ENCODE measurements at regions not wholly inside any gene's neighbourhood (a gene's known extent, or its start where the extent isn't known, plus 50 kb on each side); places are given as distances from the start of the nearest gene placed in this dataset.
A peak's percentile ranks its signal among the peaks of the same experiment; 100 is the strongest.
"Not testable (repeated sequence)": the region's sequence is repeated elsewhere in the genome, so short reads cannot be mapped to it uniquely, and the experiment has no call there.

- DNase-seq, result no peak
Measured at GRCh38 chr14:29982171-29982570, 54.5 kb upstream of the PRKD1 start.

DNA sequence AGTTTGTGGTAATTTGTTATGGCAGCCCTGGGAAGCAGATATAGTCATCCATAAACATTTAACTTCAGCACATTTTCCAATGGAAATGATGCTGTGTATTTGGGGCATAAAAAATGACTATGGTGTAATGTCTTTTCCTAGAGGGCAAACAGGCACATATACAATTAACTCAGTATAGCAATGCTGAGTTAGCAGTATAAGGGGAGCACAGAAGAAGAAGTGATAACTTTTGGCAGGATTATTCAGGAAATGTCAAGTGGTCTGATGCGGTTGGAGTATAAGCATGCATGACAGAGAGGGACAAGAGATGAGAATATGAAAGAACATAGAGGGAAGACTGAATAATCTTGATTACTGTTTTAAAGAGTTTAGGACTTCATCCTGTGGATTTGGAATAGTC is 55.3 kb upstream of the PRKD1 start:
- no peak for DNase-seq

GRCh38 chr14:29990344-29990857 is 62.8 kb upstream of the PRKD1 start:
- not testable (repeated sequence) for DNase-seq

GRCh38 chr14:29990993-29991392 is 63.3 kb upstream of the PRKD1 start:
- DNase-seq, result no peak

DNA sequence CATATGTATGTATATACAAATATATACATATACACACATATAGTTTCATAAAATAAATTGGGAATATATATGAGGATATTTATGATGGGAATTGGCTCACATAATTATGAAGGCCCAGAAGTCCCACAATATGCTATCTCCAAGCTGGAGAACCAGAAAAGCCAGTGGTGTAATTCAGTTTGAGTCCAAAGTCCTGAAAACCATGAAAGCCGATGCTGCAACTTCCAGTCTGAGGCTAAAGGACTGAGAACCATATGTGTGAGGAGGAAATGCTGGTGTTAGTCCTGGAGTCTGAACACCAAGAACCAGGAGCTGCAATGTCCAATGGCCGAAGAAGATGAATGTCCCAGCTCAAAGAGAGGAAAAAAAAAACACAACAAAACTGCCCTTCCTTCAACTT is 65.5 kb upstream of the PRKD1 start:
- DNase-seq, result no peak

- no peak for DNase-seq
Measured at GRCh38 chr14:29999013-29999539, 71.4 kb upstream of the PRKD1 start.

DNA sequence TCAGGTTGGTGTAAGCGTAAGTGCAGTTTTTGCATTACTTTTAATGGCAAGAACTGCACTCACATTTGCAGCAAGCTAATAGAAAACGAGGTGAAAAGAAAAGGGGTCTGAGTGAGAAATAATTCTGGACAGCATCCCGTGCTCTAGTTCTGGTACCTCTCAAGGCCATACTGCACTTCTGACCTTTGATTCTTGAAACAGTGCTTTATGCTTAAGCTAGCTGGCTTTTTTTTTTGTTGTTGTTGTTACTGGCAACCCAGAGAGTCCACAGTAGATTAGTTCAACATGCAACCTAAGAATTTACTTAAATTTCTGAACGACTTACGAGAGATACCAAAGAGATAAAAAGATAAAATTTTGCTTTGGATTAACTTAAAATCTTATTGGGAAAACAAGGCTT is 75.2 kb upstream of the PRKD1 start:
- no peak for DNase-seq

- peak; percentile 72 for DNase-seq
Measured at GRCh38 chr14:30005114-30005808, 77.6 kb upstream of the PRKD1 start.

DNA sequence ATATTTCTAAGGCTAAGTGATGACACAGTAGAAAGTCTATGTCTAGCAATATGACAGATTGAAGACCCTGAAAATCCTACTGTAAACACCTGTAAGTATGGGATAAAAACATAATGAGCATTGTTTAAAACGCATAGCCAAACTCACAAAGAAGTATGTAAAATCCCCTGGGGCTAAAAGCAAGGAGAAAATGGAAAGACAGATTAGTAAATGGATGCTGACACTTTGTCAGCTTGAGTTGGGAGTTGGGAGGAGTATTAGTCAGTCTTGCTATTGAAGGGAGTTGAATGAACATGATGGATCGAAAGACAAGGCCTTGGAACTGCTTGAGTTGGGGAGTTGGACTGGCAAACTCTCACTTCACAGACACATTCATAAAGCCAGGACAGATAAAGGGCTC is 79.0 kb upstream of the PRKD1 start:
- DNase-seq, result no peak

DNA sequence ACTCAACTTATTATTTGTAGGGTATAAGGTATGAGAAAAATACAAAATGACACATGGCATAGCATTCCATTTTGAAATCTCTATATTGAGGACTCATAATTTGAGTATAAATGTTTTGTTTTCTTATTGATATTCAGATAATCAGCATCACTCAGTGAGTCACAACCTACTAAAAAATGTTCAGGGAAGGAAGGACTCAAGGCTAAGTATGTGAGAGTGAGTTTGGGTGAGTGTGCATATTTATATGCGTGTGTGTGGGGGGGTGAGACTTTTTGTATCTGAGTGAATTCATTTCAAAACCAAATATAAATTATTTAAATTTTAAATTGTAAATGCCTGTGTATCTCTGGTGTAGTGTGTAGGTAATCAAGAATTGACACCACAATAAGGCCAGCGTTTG is 87.8 kb upstream of the PRKD1 start:
- DNase-seq, result no peak

DNA sequence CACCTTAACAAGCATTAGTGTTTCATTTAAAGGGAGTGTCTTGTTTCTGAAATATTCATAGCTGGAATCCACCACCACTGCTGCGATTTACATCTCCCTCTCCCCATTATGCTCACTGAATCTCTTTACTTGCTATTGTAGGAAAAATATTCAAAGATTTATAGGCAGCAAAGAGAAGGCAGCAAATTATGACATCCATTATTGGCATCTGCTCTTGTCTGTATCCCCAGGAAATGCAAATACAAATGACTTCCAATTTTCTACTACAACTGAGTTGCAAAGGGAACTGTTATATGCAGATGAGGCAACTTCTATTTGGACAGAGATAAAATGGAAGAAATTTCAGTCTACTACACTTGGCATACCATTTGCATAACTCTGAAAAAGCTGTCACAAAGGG is 88.4 kb upstream of the PRKD1 start:
- DNase-seq, result no peak

DNA sequence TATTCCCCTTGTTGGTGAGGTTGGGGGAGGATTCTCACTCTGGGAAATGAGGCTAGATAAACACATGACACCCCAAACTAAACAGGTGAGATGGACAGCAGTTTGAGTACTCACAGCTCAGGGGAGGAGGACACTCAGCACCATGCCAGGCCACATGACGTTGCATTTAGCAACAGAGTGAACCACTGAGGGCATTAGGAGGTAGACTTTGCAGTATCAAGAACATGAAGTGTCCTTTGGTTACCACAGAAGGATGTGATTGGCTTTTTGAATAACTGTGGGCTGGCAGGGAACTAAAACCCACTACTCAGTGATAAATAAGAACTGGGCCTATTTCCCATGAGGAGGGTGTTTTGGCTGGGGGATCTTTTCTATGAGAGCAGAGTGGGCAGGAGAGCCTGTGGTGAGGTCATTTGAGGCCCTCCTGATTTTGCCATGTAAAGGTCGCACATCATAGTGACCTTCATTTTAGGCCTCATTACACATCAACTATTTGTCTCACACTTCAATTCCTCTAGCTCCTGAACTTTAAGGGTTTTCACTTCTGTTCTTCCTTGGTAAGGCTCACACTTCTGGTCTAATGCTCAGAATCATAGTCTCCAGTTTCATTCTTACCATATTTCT is 89.8 kb upstream of the PRKD1 start:
- no peak for DNase-seq

GRCh38 chr14:30020271-30020670 is 92.6 kb upstream of the PRKD1 start:
- no peak for DNase-seq

DNA sequence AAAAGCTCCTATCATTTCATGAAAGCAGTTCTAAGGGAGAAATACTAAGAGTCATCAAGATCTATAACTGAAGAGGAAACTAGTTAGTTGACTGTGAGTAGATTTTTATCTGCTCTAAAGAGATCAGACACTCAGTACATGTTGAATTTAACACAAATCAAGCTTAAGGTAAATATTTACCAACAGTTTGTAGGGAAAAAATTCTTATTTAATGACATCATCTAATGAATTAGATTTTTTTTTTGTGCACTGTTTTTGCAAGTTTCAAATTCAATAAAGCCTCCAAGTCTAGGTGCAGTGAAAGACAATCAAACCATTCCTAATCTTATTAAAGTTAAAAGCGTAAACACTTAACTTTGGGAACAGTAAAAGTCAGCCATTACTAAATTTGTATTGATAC is 93.0 kb upstream of the PRKD1 start:
- DNase-seq, result no peak

DNA sequence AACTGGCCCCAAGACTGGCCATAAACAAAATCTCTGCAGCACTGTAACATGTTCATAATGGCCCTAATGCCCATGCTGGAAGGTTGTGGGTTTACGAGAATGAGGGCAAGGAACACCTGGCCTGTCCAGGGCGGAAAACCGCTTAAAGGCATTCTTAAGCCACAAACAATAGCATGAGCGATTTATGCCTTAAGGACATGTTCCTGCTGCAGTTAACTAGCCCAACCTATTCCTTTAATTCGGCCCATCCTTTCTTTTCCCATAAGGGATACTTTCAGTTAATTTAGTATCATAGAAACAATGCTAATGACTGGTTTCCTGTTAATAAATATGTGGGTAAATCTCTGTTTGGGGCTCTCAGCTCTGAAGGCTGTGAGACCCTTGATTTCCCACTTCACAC is 95.7 kb upstream of the PRKD1 start:
- DNase-seq, result not testable (repeated sequence)

- DNase-seq, result peak; percentile 32
Measured at GRCh38 chr14:30034152-30034551, 106.5 kb upstream of the PRKD1 start.

- DNase-seq, result no peak
Measured at GRCh38 chr14:30035361-30035760, 107.7 kb upstream of the PRKD1 start.

- DNase-seq, result no peak
Measured at GRCh38 chr14:30045720-30046119, 118.1 kb upstream of the PRKD1 start.

- DNase-seq, result no peak
Measured at GRCh38 chr14:30053103-30053502, 125.5 kb upstream of the PRKD1 start.

DNA sequence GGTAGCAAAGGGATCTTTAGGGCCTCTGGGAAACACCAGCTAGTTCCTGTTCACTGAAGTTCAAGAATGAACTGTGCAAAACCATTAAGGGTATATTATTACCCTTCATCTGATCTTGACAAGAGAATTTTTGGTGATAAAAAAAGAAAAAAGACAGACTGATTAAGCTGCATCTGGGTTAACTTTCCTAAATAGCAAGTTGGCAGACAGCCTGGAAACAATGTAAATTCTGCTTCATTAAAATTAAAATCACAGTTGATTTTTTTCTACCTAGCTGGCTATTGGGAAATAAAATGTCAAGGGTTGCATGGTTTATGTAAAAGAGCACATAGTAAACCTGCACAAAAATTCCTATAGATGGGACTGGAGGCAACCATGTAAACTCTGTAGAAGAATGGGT is 126.6 kb upstream of the PRKD1 start:
- DNase-seq, result no peak

- no peak for DNase-seq
Measured at GRCh38 chr14:30058401-30058800, 130.8 kb upstream of the PRKD1 start.

- no peak for DNase-seq
Measured at GRCh38 chr14:30063746-30064145, 136.1 kb upstream of the PRKD1 start.

DNA sequence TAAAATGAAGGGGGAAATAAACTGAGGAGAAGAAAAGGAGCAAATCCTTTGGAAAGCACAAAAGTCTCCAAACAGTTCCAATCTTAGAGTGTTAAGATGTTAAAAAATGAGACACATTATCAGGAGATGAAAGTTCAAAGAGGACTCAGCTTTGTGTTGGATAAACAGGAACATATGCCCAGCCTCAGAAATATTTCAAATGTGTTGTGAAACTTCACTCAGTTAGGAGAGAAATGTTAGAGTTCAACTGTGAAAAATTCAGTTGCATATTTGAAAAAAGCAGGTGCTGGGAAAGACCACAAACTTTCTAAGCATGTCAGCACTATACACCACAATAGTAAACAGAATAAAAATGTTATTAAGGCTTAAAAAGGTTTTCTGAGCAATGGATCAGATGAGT is 136.8 kb upstream of the PRKD1 start:
- no peak for DNase-seq

- DNase-seq, result no peak
Measured at GRCh38 chr14:30069536-30069935, 141.9 kb upstream of the PRKD1 start.

- not testable (repeated sequence) for DNase-seq
Measured at GRCh38 chr14:30072454-30072853, 144.8 kb upstream of the PRKD1 start.
